Transverse colon (tissue), 4 donors: ENCODE measurements at regions not wholly inside any gene's neighbourhood (a gene's known extent, or its start where the extent isn't known, plus 50 kb on each side); places are given as distances from the start of the nearest gene placed in this dataset.

Source experiments
- CTCF ChIP-seq, 5 experiments: fragments of 200-600 bp in 3 of 5; fragments of 450-650 bp in 2 of 5; sonication (generic) in 3 of 5; IDR thresholded peaks; 1 replicate in 2 of 5; 2 replicates in 3 of 5; pipeline ENCODE4 v1.5.1; 2016 to 2017; ENCODE audit warnings: antibody characterized with exemption in 5 of 5, inconsistent platforms in 3 of 5, mild to moderate bottlenecking in 2 of 5, moderate library complexity in 1 of 5
- EP300 ChIP-seq: sonication (generic); formaldehyde crosslinking; IDR thresholded peaks from one replicate; pipeline ENCODE4 v1.6.1; 2017; ENCODE audit warnings: antibody characterized with exemption, low read depth
- POLR2A ChIP-seq: fragments of 450-650 bp; IDR thresholded peaks from one replicate; pipeline ENCODE4 v1.6.1; 2016; ENCODE audit warnings: antibody characterized with exemption, mild to moderate bottlenecking, moderate library complexity
- POLR2AphosphoS5 ChIP-seq, 3 donors: sonication (generic); formaldehyde crosslinking; IDR thresholded peaks; one replicate each; pipeline ENCODE4 v1.6.1; 2016; ENCODE audit warnings: antibody characterized with exemption in 3 of 3

- TF ChIP-seq CTCF (IDR thresholded peaks at IDR 0.05) (no peak), POLR2AphosphoS5 (IDR thresholded peaks at IDR 0.05) (no peak), POLR2A (no peak), EP300 (no peak)
Measured at GRCh38 chr1:221630236-221630635, 111.7 kb downstream of the DUSP10 start.
